HepG2 (cell line): ENCODE measurements at regions not wholly inside any gene's neighbourhood (a gene's known extent, or its start where the extent isn't known, plus 50 kb on each side); places are given as distances from the start of the nearest gene placed in this dataset.

ENCODE experiments used
- CHD4 ChIP-seq: fragments of 200-600 bp; sonication (generic); IDR thresholded peaks from 2 replicates; pipeline ENCODE4 v1.7.0; 2017; ENCODE audit warnings: mild to moderate bottlenecking, low read length, borderline replicate concordance
- FOSL2 ChIP-seq: sonication (generic); formaldehyde crosslinking; IDR thresholded peaks from 2 replicates; pipeline ENCODE4 v1.4.0; 2020; ENCODE audit warnings: missing genetic modification reagents
- FOXA1 ChIP-seq, 2 experiments: fragments of 450-650 bp in 1 of 2; sonication (generic) in 1 of 2; formaldehyde crosslinking in 1 of 2; IDR thresholded peaks; 2 replicates each; pipeline versions ENCODE4 v1.4.0 to v1.6.1; 2016 to 2020; ENCODE audit warnings: missing genetic modification reagents in 1 of 2
- GABPA ChIP-seq, 2 experiments: IDR thresholded peaks; 2 replicates each; pipeline ENCODE4 v1.6.1; 2011 to 2016; ENCODE audit warnings: low read depth in 2 of 2, low read length in 1 of 2, missing biosample characterization in 1 of 2, missing genetic modification characterization in 1 of 2
- HINFP ChIP-seq: sonication (generic); formaldehyde crosslinking; IDR thresholded peaks from 2 replicates; pipeline ENCODE4 v1.4.0; 2020; ENCODE audit warnings: low read depth, mild to moderate bottlenecking, missing genetic modification reagents
- HOXA5 ChIP-seq: sonication (generic); formaldehyde crosslinking; IDR thresholded peaks from 2 replicates; pipeline ENCODE4 v1.4.0; 2020; ENCODE audit warnings: missing genetic modification reagents
- KLF15 ChIP-seq: sonication (generic); formaldehyde crosslinking; IDR thresholded peaks from 2 replicates; pipeline ENCODE4 v1.8.1; 2023; ENCODE audit warnings: borderline replicate concordance, mild to moderate bottlenecking, inconsistent platforms, missing genetic modification reagents, mixed read lengths
- SIN3A ChIP-seq: IDR thresholded peaks from 2 replicates; pipeline ENCODE4 v1.6.1; 2011; ENCODE audit warnings: low read depth, mild to moderate bottlenecking, control low read depth, low read length, borderline replicate concordance
- SOX5 ChIP-seq: IDR thresholded peaks from 2 replicates; pipeline ENCODE4 v1.6.1; 2016; ENCODE audit warnings: borderline replicate concordance
- ZBTB4 ChIP-seq: sonication (generic); formaldehyde crosslinking; IDR thresholded peaks from 2 replicates; pipeline ENCODE4 v1.4.0; 2020; ENCODE audit warnings: missing genetic modification reagents, mild to moderate bottlenecking, borderline replicate concordance
- ZFP36 ChIP-seq: fragments of 150-350 bp; IDR thresholded peaks from 2 replicates; pipeline ENCODE4 v1.6.1; 2018; ENCODE audit warnings: borderline replicate concordance, low read length, low read depth; ENCODE audit not compliant: partially characterized antibody
- ZFP82 ChIP-seq: sonication (generic); formaldehyde crosslinking; IDR thresholded peaks from 2 replicates; pipeline ENCODE4 v1.5.1; 2020; ENCODE audit warnings: mild to moderate bottlenecking, missing genetic modification reagents, borderline replicate concordance
- ZNF230 ChIP-seq: sonication (generic); formaldehyde crosslinking; IDR thresholded peaks from 2 replicates; pipeline ENCODE4 v1.4.0; 2020; ENCODE audit warnings: mild to moderate bottlenecking, missing genetic modification reagents
- ZNF468 ChIP-seq: sonication (generic); formaldehyde crosslinking; IDR thresholded peaks from 2 replicates; pipeline ENCODE4 v1.8.0; 2022; ENCODE audit warnings: mild to moderate bottlenecking, moderate library complexity, missing genetic modification reagents
- ZNF644 ChIP-seq: IDR thresholded peaks from 2 replicates; pipeline ENCODE4 v1.6.1; 2016; ENCODE audit warnings: low read depth
- ZNF790 ChIP-seq: sonication (generic); formaldehyde crosslinking; IDR thresholded peaks from 2 replicates; pipeline ENCODE4 v1.8.0; 2022; ENCODE audit warnings: missing genetic modification reagents, mild to moderate bottlenecking, borderline replicate concordance
- ZSCAN25 ChIP-seq: sonication (generic); formaldehyde crosslinking; IDR thresholded peaks from 2 replicates; pipeline ENCODE4 v1.8.0; 2022; ENCODE audit warnings: mild to moderate bottlenecking, missing genetic modification reagents
- TF ChIP-seq, protein P1 (sequence below): sonication (generic); formaldehyde crosslinking; IDR thresholded peaks from 2 replicates; pipeline ENCODE4 v1.4.0; 2020; ENCODE audit warnings: missing genetic modification reagents
- TF ChIP-seq, protein P2 (sequence below): sonication (generic); formaldehyde crosslinking; IDR thresholded peaks from 2 replicates; pipeline ENCODE4 v1.4.0; 2020; ENCODE audit warnings: missing genetic modification reagents

DNA sequence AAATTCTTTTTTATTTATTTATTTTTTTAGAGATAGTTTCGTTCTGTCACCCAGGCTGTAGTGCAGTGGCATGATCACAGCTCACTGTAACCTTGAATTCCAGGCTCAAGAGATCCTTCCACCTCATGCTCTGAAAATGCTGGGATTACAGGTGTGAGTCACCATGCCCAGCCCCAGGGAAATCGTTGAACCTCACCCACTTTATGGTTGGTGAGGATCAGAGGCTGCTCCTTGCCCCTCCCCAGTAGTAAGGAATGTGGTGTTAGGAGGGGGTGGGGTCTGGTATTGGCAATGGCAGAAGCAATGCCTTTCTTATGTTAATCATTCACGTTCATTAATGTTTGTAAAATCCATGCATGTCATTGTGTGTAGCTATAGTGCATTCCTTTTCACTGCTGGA is 161.9 kb downstream of the SUCLG1 start (continued):
- TF ChIP-seq ZNF644 (CRISPR knock-in tag) (peak; percentile 67), CHD4 (no peak), KLF15 (CRISPR knock-in tag) (no peak), ZNF790 (CRISPR knock-in tag) (no peak), FOXA1 (IDR thresholded peaks at IDR 0.05) (no peak), FOXA1 (CRISPR knock-in tag; IDR thresholded peaks at IDR 0.05) (no peak), GABPA (IDR thresholded peaks at IDR 0.05; ENCODE audit: low read depth, low read length) (no peak), GABPA (CRISPR knock-in tag; IDR thresholded peaks at IDR 0.05; ENCODE audit: low read depth) (no peak), SIN3A (no peak), ZFP36 (no peak), HINFP (CRISPR knock-in tag) (no peak), ZNF230 (CRISPR knock-in tag) (no peak), ZBTB4 (CRISPR knock-in tag) (peak; percentile 66; the same call in 1 of the 2 replicates), HOXA5 (CRISPR knock-in tag) (no peak), ZNF468 (no peak), SOX5 (CRISPR knock-in tag) (no peak), FOSL2 (CRISPR knock-in tag) (peak; percentile 98), ZSCAN25 (CRISPR knock-in tag) (no peak), ZFP82 (CRISPR knock-in tag) (no peak)
- TF ChIP-seq, protein P1, sequence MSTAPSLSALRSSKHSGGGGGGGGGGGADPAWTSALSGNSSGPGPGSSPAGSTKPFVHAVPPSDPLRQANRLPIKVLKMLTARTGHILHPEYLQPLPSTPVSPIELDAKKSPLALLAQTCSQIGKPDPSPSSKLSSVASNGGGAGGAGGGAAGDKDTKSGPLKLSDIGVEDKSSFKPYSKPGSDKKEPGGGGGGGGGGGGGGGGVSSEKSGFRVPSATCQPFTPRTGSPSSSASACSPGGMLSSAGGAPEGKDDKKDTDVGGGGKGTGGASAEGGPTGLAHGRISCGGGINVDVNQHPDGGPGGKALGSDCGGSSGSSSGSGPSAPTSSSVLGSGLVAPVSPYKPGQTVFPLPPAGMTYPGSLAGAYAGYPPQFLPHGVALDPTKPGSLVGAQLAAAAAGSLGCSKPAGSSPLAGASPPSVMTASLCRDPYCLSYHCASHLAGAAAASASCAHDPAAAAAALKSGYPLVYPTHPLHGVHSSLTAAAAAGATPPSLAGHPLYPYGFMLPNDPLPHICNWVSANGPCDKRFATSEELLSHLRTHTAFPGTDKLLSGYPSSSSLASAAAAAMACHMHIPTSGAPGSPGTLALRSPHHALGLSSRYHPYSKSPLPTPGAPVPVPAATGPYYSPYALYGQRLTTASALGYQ (CRISPR knock-in tag): no peak; the same call in 1 of the 2 replicates
- TF ChIP-seq, protein P2, sequence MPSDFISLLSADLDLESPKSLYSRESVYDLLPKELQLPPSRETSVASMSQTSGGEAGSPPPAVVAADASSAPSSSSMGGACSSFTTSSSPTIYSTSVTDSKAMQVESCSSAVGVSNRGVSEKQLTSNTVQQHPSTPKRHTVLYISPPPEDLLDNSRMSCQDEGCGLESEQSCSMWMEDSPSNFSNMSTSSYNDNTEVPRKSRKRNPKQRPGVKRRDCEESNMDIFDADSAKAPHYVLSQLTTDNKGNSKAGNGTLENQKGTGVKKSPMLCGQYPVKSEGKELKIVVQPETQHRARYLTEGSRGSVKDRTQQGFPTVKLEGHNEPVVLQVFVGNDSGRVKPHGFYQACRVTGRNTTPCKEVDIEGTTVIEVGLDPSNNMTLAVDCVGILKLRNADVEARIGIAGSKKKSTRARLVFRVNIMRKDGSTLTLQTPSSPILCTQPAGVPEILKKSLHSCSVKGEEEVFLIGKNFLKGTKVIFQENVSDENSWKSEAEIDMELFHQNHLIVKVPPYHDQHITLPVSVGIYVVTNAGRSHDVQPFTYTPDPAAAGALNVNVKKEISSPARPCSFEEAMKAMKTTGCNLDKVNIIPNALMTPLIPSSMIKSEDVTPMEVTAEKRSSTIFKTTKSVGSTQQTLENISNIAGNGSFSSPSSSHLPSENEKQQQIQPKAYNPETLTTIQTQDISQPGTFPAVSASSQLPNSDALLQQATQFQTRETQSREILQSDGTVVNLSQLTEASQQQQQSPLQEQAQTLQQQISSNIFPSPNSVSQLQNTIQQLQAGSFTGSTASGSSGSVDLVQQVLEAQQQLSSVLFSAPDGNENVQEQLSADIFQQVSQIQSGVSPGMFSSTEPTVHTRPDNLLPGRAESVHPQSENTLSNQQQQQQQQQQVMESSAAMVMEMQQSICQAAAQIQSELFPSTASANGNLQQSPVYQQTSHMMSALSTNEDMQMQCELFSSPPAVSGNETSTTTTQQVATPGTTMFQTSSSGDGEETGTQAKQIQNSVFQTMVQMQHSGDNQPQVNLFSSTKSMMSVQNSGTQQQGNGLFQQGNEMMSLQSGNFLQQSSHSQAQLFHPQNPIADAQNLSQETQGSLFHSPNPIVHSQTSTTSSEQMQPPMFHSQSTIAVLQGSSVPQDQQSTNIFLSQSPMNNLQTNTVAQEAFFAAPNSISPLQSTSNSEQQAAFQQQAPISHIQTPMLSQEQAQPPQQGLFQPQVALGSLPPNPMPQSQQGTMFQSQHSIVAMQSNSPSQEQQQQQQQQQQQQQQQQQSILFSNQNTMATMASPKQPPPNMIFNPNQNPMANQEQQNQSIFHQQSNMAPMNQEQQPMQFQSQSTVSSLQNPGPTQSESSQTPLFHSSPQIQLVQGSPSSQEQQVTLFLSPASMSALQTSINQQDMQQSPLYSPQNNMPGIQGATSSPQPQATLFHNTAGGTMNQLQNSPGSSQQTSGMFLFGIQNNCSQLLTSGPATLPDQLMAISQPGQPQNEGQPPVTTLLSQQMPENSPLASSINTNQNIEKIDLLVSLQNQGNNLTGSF: no peak
